Endothelial cell of umbilical vein (primary cell): ENCODE measurements at regions not wholly inside any gene's neighbourhood (a gene's known extent, or its start where the extent isn't known, plus 50 kb on each side); places are given as distances from the start of the nearest gene placed in this dataset.

Experiments
- FOS ChIP-seq: IDR thresholded peaks from 2 replicates; pipeline ENCODE4 v1.6.1; 2011; ENCODE audit warnings: mild to moderate bottlenecking, low read length, moderate library complexity, borderline replicate concordance; ENCODE audit not compliant: insufficient read depth
- POLR2A ChIP-seq: IDR thresholded peaks from 2 replicates; pipeline ENCODE4 v1.6.1; 2012; ENCODE audit warnings: low read depth, mild to moderate bottlenecking, control low read depth, low read length

DNA sequence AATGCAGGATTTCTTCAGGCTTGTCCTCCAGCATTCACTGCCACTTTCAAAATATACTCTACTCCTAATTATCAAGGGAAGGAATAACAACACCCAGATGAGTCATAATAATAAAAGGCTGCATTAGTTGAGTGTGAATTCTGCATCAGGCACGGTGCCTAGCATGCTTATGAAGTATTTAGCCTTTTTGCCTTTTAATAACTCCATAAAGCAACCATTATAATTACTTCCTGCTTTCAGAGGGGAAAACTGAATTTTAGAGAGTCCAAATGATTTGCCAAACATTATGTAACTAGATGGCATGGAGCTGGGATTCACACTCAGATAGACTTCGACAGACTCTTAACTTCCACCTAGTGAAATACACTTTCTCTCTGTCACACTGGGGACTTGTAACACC lies 2365.5 kb downstream of the PCDH7 start:
- TF ChIP-seq POLR2A = no peak
- TF ChIP-seq FOS = no peak
